ENCODE measurements at regions not wholly inside any gene's neighbourhood (a gene's known extent, or its start where the extent isn't known, plus 50 kb on each side); places are given as distances from the start of the nearest gene placed in this dataset.

DNA sequence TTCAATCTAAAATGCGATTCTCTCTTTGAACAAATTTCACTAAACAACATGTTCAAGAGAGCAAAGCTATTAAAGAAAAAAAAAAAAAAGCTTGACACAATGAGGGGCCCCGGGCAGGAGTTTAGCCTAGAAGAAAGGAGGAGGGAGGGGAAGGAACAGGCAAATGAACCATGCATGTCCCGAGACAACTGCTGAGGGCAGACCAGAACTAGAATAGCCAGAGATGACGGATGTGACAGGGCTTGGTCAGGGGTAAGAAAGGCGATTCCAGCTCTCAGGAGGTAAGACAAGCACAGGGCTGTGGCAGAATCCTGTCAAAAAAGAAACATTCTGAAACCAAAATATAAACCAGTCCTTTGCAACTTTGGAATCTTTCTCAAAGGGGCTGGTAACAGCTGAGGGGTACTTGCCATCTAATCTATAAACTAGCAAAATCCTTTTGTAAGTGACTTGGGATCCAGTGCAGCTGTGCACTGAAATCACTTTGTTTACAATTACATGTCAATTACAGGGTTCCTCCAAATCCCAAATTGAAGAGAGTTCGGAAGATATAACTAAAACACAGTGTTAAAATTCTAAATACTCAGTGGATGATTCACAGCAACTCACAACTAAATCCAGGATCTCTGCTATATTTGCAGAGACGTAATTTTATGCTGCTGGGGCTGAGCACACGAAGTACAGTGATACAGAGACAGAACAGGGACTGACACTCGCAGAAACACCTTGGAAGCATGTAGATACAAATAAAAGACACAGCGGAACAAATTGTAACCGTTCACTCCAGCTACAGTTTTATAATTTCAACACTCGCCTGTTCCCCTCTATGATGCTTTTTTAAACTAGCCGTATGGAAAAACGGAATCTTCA is 567.4 kb upstream of the ZFHX3 start:
- TF ChIP-seq, protein P1, sequence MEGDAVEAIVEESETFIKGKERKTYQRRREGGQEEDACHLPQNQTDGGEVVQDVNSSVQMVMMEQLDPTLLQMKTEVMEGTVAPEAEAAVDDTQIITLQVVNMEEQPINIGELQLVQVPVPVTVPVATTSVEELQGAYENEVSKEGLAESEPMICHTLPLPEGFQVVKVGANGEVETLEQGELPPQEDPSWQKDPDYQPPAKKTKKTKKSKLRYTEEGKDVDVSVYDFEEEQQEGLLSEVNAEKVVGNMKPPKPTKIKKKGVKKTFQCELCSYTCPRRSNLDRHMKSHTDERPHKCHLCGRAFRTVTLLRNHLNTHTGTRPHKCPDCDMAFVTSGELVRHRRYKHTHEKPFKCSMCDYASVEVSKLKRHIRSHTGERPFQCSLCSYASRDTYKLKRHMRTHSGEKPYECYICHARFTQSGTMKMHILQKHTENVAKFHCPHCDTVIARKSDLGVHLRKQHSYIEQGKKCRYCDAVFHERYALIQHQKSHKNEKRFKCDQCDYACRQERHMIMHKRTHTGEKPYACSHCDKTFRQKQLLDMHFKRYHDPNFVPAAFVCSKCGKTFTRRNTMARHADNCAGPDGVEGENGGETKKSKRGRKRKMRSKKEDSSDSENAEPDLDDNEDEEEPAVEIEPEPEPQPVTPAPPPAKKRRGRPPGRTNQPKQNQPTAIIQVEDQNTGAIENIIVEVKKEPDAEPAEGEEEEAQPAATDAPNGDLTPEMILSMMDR (IDR thresholded peaks at IDR 0.05; ENCODE audit: low read length) = no peak
- no peak for TF ChIP-seq EZH2 (IDR thresholded peaks at IDR 0.05; ENCODE audit: borderline replicate concordance, low read length)
